ENCODE measurements at regions not wholly inside any gene's neighbourhood (a gene's known extent, or its start where the extent isn't known, plus 50 kb on each side); places are given as distances from the start of the nearest gene placed in this dataset.

GRCh38 chr6:121830736-121831135 lies 395.3 kb downstream of the GJA1 start:
- Histone ChIP-seq H3K9ac (ENCODE audit: low read depth in 1 of 2, low read length in 2 of 2) (no peak overlapping the region), H3K9me3 (ENCODE audit: control insufficient read depth in 4 of 4, low read length in 3 of 4) (no peaks in the 10 kb centered on the region), H3K36me3 (ENCODE audit: control insufficient read depth in 4 of 4, insufficient read depth in 3 of 4, low read depth in 1 of 4, low read length in 3 of 4) (no peaks in the 10 kb centered on the region), H3K27me3 (ENCODE audit: control insufficient read depth in 4 of 4, insufficient read depth in 4 of 4, low read length in 3 of 4) (no peaks in the 10 kb centered on the region), H3K4me3 (ENCODE audit: low read depth in 1 of 3, low read length in 3 of 3) (no peak overlapping the region), H3K27ac (ENCODE audit: low read depth in 1 of 2, low read length in 2 of 2) (no peak overlapping the region), H3K4me1 (ENCODE audit: control insufficient read depth in 4 of 4, insufficient read depth in 4 of 4, low read length in 3 of 4) (no peaks in the 10 kb centered on the region)
- no peak for DNase-seq (ENCODE audit: low spot score)
- 71% methylated on average over 1 of the region's 1 CpG for WGBS
- no peak for TF ChIP-seq ATF3 (IDR thresholded peaks at IDR 0.05)
- TF ChIP-seq EGR1 (IDR thresholded peaks at IDR 0.05; ENCODE audit: low read depth in 2 of 2) = no peak
- TF ChIP-seq GABPA (IDR thresholded peaks at IDR 0.05 in 1 of 2, conservative IDR thresholded peaks at IDR 0.05 in 1 of 2) = no peak
- TF ChIP-seq FOXA1 (IDR thresholded peaks at IDR 0.05) = no peak
- TF ChIP-seq RAD21 (IDR thresholded peaks at IDR 0.05) = no peak
- no peak for TF ChIP-seq CTCF (IDR thresholded peaks at IDR 0.05; ENCODE audit: low read depth, low read length, missing input control)
- no peak for TF ChIP-seq REST (IDR thresholded peaks at IDR 0.05)
- TF ChIP-seq ZBTB33 (IDR thresholded peaks at IDR 0.05) = no peak
- TF ChIP-seq SP1 (IDR thresholded peaks at IDR 0.05) = no peak
- TF ChIP-seq RXRA (IDR thresholded peaks at IDR 0.05) = no peak
- TF ChIP-seq HNF4G (IDR thresholded peaks at IDR 0.05) = no peak
- TF ChIP-seq FOXA2 (IDR thresholded peaks at IDR 0.05) = no peak
- no peak for TF ChIP-seq YY1 (IDR thresholded peaks at IDR 0.05)
- no peak for TF ChIP-seq HNF4A (conservative IDR thresholded peaks at IDR 0.05)
- no peak for TF ChIP-seq JUND (IDR thresholded peaks at IDR 0.05)
- no peak for TF ChIP-seq MAX (IDR thresholded peaks at IDR 0.05)
- no peak for TF ChIP-seq NR2F2 (IDR thresholded peaks at IDR 0.05)
- no peak for TF ChIP-seq TAF1 (conservative IDR thresholded peaks at IDR 0.05)

Measured in liver (tissue), 8 donors.